Tibial nerve (tissue), 4 donors: ENCODE measurements at regions not wholly inside any gene's neighbourhood (a gene's known extent, or its start where the extent isn't known, plus 50 kb on each side); places are given as distances from the start of the nearest gene placed in this dataset.

Experiments used
- CTCF ChIP-seq, 5 experiments: fragments of 200-600 bp in 3 of 5; fragments of 450-650 bp in 2 of 5; sonication (generic) in 3 of 5; IDR thresholded peaks; one replicate each; pipeline ENCODE4 v1.5.1; 2016 to 2019; ENCODE audit warnings: antibody characterized with exemption in 5 of 5, mild to moderate bottlenecking in 3 of 5, moderate library complexity in 2 of 5
- EP300 ChIP-seq, 2 donors: sonication (generic); formaldehyde crosslinking; IDR thresholded peaks; one replicate each; pipeline ENCODE4 v1.6.1; 2017; ENCODE audit warnings: antibody characterized with exemption in 2 of 2, mild to moderate bottlenecking in 1 of 2

- TF ChIP-seq CTCF (IDR thresholded peaks at IDR 0.05): no peak
- no peak for TF ChIP-seq EP300 (IDR thresholded peaks at IDR 0.05)
Measured at GRCh38 chr7:33762911-33763306, 142.4 kb upstream of the BMPER start.
